Fibroblast of lung (primary cell): ENCODE measurements at regions not wholly inside any gene's neighbourhood (a gene's known extent, or its start where the extent isn't known, plus 50 kb on each side); places are given as distances from the start of the nearest gene placed in this dataset.

Experiments used
- DNase-seq, 2 donors: peaks; one replicate each; pipeline versions ENCODE4 v3.0.0 to v3.0.0-alpha.2; 2010; ENCODE audit warnings: low read depth in 2 of 2
- H2AFZ ChIP-seq: 2 replicates; pipeline ENCODE4 v1.5.1; 2012; ENCODE audit warnings: low read length, control low read depth, inconsistent platforms
- H3K27ac ChIP-seq: 2 replicates; pipeline ENCODE4 v1.5.1; 2011; ENCODE audit warnings: low read length, control low read depth; ENCODE audit not compliant: insufficient read depth
- H3K27me3 ChIP-seq: 2 replicates; pipeline ENCODE4 v1.5.1; 2011; ENCODE audit warnings: mild to moderate bottlenecking, low read length; ENCODE audit not compliant: control insufficient read depth, insufficient read depth
- H3K36me3 ChIP-seq: 2 replicates; pipeline ENCODE4 v1.5.1; 2011; ENCODE audit warnings: low read length; ENCODE audit not compliant: control insufficient read depth, insufficient read depth
- H3K4me1 ChIP-seq: 2 replicates; pipeline ENCODE4 v1.5.1; 2011; ENCODE audit warnings: low read length; ENCODE audit not compliant: control insufficient read depth, insufficient read depth; ENCODE audit errors: extremely low read depth
- H3K4me2 ChIP-seq: 2 replicates; pipeline ENCODE4 v1.5.1; 2011; ENCODE audit warnings: low read length, control low read depth; ENCODE audit not compliant: insufficient read depth; ENCODE audit errors: extremely low read depth
- H3K4me3 ChIP-seq, 4 experiments: fragments of 200-600 bp in 1 of 4; sonication (generic) in 1 of 4; replicated peaks in 1 of 4; 2 replicates each; pipeline ENCODE4 v1.5.1; 2011 to 2016; ENCODE audit warnings: low read length in 4 of 4, low read depth in 3 of 4, mild to moderate bottlenecking in 3 of 4, control low read depth in 2 of 4, inconsistent platforms in 1 of 4, mixed read lengths in 1 of 4; ENCODE audit not compliant: insufficient read depth in 1 of 4; ENCODE audit errors: control extremely low read depth in 1 of 4
- H3K79me2 ChIP-seq: 2 replicates; pipeline ENCODE4 v1.5.1; 2012; ENCODE audit warnings: mild to moderate bottlenecking, low read length, inconsistent platforms; ENCODE audit not compliant: control insufficient read depth, insufficient read depth
- H3K9ac ChIP-seq: 2 replicates; pipeline ENCODE4 v1.5.1; 2011; ENCODE audit warnings: mild to moderate bottlenecking, low read length, control low read depth; ENCODE audit not compliant: insufficient read depth
- H3K9me3 ChIP-seq: 2 replicates; pipeline ENCODE4 v1.5.1; 2012; ENCODE audit warnings: low read depth, low read length; ENCODE audit not compliant: control insufficient read depth, insufficient read depth
- H4K20me1 ChIP-seq: 2 replicates; pipeline ENCODE4 v1.5.1; 2011; ENCODE audit warnings: low read length; ENCODE audit not compliant: control insufficient read depth, insufficient read depth; ENCODE audit errors: extremely low read depth
- CTCF ChIP-seq, 2 donors: IDR thresholded peaks in 1 of 2; conservative IDR thresholded peaks in 1 of 2; 1 replicate in 1 of 2; 2 replicates in 1 of 2; pipeline ENCODE4 v1.5.1; 2011 to 2012; ENCODE audit warnings: low read length in 2 of 2, control low read depth in 1 of 2, inconsistent platforms in 1 of 2, low read depth in 1 of 2, mild to moderate bottlenecking in 1 of 2
- EZH2 ChIP-seq: IDR thresholded peaks from 2 replicates; pipeline ENCODE4 v1.5.1; 2012; ENCODE audit warnings: low read length, control low read depth, mild to moderate bottlenecking; ENCODE audit errors: missing control alignments

DNA sequence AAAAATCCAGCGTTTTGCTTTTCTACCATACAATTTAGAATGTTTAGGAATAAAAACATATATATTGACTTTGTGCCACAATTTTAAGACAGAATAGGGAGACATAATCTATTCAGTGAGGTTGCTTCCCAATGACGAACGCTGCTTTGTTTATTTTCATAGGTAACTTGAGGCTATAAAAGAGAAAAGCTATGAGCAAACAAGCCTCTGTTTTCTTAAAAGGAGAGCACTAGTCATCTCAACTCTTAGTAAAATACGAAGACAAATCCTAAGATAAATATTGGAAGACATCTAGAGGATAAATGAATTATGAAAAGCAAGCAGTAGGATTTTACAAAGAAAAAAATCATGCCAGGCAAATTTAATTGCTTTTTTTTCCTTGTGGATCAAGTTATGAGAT lies 363.6 kb downstream of the ANXA1 start:
- H4K20me1 ChIP-seq, result no peaks in the 10 kb centered on the region
- H2AFZ ChIP-seq, result no peak overlapping the region
- H3K4me3 ChIP-seq, result no peak overlapping the region
- no peaks in the 10 kb centered on the region for H3K9me3 ChIP-seq
- H3K4me2 ChIP-seq, result no peak overlapping the region
- DNase-seq, result peak in 1 of 2 donors; percentile 7
- H3K9ac ChIP-seq, result no peak overlapping the region
- H3K27ac ChIP-seq, result no peak overlapping the region
- H3K79me2 ChIP-seq, result no peaks in the 10 kb centered on the region
- no peaks in the 10 kb centered on the region for H3K36me3 ChIP-seq
- TF ChIP-seq EZH2, result no peak
- TF ChIP-seq CTCF (conservative IDR thresholded peaks at IDR 0.05 in 1 of 2, IDR thresholded peaks at IDR 0.05 in 1 of 2; ENCODE audit: low read depth in 1 of 2, low read length in 2 of 2), result no peak
- no peaks in the 10 kb centered on the region for H3K4me1 ChIP-seq
- no peaks in the 10 kb centered on the region for H3K27me3 ChIP-seq

GRCh38 chr9:73523391-73523790 lies 371.7 kb downstream of the ANXA1 start:
- H3K27me3 ChIP-seq, result no peaks in the 10 kb centered on the region
- H2AFZ ChIP-seq, result no peak overlapping the region
- H3K9ac ChIP-seq, result no peak overlapping the region
- no peaks in the 10 kb centered on the region for H3K79me2 ChIP-seq
- H3K36me3 ChIP-seq, result no peaks in the 10 kb centered on the region
- H3K27ac ChIP-seq, result no peak overlapping the region
- H3K4me2 ChIP-seq, result no peak overlapping the region
- no peaks in the 10 kb centered on the region for H4K20me1 ChIP-seq
- no peaks in the 10 kb centered on the region for H3K4me1 ChIP-seq
- H3K4me3 ChIP-seq, result no peak overlapping the region
- no peak for DNase-seq
- no peak for TF ChIP-seq EZH2
- no peak for TF ChIP-seq CTCF (conservative IDR thresholded peaks at IDR 0.05 in 1 of 2, IDR thresholded peaks at IDR 0.05 in 1 of 2; ENCODE audit: low read depth in 1 of 2, low read length in 2 of 2)
- H3K9me3 ChIP-seq, result no peaks in the 10 kb centered on the region

- Histone ChIP-seq H3K27me3 (no peaks in the 10 kb centered on the region), H3K27ac (no peak overlapping the region), H3K36me3 (no peaks in the 10 kb centered on the region), H4K20me1 (no peaks in the 10 kb centered on the region), H3K9me3 (no peaks in the 10 kb centered on the region), H3K4me3 (no peak overlapping the region), H3K9ac (no peak overlapping the region), H3K79me2 (no peaks in the 10 kb centered on the region), H2AFZ (no peak overlapping the region), H3K4me1 (no peaks in the 10 kb centered on the region), H3K4me2 (no peak overlapping the region)
- no peak for DNase-seq
- TF ChIP-seq EZH2 (no peak), CTCF (conservative IDR thresholded peaks at IDR 0.05 in 1 of 2, IDR thresholded peaks at IDR 0.05 in 1 of 2; ENCODE audit: low read depth in 1 of 2, low read length in 2 of 2) (no peak)
These were observed 373.7 kb downstream of the ANXA1 start for GRCh38 chr9:73525350-73525749.
